Peyer's patch (tissue), 4 donors: ENCODE measurements at regions not wholly inside any gene's neighbourhood (a gene's known extent, or its start where the extent isn't known, plus 50 kb on each side); places are given as distances from the start of the nearest gene placed in this dataset.

Experiments used
- POLR2A ChIP-seq, 2 donors: fragments of 450-650 bp; IDR thresholded peaks; one replicate each; pipeline ENCODE4 v1.5.1; 2017; ENCODE audit warnings: antibody characterized with exemption in 2 of 2, mild to moderate bottlenecking in 2 of 2, moderate library complexity in 2 of 2
- TF ChIP-seq, protein P1 (sequence below), 6 experiments: fragments of 450-650 bp in 4 of 6; fragments of 200-600 bp in 2 of 6; sonication (generic) in 1 of 6; IDR thresholded peaks; one replicate each; pipeline ENCODE4 v1.5.1; 2017 to 2019; ENCODE audit warnings: antibody characterized with exemption in 6 of 6, mild to moderate bottlenecking in 3 of 6, moderate library complexity in 1 of 6

DNA sequence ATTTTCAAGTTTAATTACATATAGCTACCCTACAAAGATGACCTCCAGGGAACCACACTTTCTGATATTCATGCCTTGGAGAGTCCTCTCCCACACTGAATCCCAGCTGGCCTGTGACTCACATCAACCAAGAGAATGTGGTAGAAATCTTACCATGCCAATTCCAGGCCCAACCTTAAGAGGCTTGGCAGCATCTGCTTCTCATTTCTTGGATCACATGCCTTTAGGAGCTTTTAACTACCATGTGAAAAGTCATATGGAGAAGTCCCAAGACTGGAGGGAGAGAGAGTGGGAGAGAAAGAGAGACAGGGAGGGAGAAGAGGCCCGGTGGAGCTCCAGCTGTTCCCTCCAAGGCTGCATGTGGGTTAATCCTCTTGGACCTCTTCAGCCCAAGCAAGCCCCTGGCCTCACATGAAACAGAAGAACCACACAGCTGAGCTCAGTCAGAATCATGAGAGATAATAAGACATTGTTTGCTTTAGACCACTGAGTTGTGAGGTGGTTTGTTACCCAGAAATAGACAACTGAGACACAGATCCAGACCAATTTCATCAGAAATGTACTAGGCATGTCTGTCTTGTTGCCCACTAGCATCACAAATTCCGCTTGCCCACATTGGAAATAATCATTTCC is 190.7 kb downstream of the MTCL1 start:
- no peak for TF ChIP-seq POLR2A (IDR thresholded peaks at IDR 0.05)
- TF ChIP-seq, protein P1, sequence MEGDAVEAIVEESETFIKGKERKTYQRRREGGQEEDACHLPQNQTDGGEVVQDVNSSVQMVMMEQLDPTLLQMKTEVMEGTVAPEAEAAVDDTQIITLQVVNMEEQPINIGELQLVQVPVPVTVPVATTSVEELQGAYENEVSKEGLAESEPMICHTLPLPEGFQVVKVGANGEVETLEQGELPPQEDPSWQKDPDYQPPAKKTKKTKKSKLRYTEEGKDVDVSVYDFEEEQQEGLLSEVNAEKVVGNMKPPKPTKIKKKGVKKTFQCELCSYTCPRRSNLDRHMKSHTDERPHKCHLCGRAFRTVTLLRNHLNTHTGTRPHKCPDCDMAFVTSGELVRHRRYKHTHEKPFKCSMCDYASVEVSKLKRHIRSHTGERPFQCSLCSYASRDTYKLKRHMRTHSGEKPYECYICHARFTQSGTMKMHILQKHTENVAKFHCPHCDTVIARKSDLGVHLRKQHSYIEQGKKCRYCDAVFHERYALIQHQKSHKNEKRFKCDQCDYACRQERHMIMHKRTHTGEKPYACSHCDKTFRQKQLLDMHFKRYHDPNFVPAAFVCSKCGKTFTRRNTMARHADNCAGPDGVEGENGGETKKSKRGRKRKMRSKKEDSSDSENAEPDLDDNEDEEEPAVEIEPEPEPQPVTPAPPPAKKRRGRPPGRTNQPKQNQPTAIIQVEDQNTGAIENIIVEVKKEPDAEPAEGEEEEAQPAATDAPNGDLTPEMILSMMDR (IDR thresholded peaks at IDR 0.05): no peak
